HUDEP-2 (cell line): ENCODE measurements at regions not wholly inside any gene's neighbourhood (a gene's known extent, or its start where the extent isn't known, plus 50 kb on each side); places are given as distances from the start of the nearest gene placed in this dataset.
"Not testable (repeated sequence)": the region's sequence is repeated elsewhere in the genome, so short reads cannot be mapped to it uniquely, and the experiment has no call there.

ENCODE experiments used
- DNase-seq, 76 experiments: peaks; one replicate each; lab custom pipeline; 2025; ENCODE audit not compliant: unreplicated experiment in 76 of 76; lab: John Stamatoyannopoulos, UW

GRCh38 chr6:112947507-112947906 lies 600.4 kb downstream of the RFPL4B start:
- DNase-seq, result no peak

DNA sequence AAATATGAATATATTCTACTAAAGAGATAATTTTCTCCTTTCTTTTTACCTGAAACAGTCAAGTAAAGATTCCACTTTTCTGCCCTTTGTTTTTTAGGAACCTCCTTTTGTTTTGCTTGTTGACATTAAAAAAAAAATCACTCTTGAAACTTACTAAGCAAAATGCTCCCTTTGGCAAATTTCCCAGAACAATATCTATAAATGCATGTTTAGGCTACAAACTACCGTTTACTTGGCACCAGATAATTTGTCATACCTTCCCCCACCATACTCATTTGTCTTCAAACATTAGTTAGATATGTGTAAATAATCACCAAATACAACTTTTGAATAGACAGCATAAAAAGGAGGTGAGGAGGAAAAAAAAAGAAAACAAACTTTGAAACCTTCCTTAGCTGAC lies 604.7 kb downstream of the RFPL4B start:
- DNase-seq, result peak in 36 of 76 experiments; percentile 24 to 92 (median 64)

- DNase-seq, result not testable (repeated sequence)
These were observed 608.6 kb downstream of the RFPL4B start for GRCh38 chr6:112955743-112956142.

- DNase-seq, result peak in 56 of 76 experiments; percentile 4 to 90 (median 39)
These were observed 609.8 kb downstream of the RFPL4B start for GRCh38 chr6:112956696-112957535.

DNA sequence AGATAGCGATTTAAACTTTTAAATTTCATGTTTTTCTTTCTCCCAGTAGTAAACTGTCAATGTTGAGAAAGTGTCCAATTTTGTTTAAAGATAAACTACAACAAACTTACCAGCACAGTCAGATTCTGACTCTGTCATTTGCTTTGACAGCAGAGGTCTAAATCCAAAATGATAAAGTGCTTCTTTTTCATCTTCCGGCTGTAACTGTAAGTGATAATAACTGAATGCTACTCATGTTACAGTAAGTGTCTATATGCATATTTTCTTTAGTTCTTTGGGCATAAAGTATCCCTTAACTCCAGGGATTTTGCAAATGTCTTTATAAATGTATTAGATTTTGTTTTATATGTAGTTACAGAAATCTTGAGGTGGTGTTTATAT lies 610.4 kb downstream of the RFPL4B start:
- no peak for DNase-seq

DNA sequence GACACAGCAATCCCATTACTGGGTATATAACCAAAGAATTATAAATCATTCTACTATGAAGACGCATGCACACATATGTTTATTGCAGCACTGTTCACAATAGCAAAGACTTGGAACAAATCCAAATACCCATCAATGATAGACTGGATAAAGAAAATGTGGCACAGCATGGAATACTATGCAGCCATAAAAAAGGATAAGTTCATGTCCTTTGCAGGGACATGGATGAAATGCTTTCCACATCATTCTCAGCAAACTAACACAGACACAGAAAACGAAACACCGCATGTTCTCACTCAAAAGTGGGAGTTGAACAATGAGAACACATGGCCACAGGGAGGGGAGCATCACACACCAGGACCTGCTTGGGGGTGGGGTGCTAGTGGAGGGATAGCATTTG lies 613.0 kb downstream of the RFPL4B start:
- DNase-seq, result not testable (repeated sequence)

GRCh38 chr6:112967974-112968373 lies 620.8 kb downstream of the RFPL4B start:
- DNase-seq, result no peak

GRCh38 chr6:112971651-112972050 lies 624.5 kb downstream of the RFPL4B start:
- no peak for DNase-seq

DNA sequence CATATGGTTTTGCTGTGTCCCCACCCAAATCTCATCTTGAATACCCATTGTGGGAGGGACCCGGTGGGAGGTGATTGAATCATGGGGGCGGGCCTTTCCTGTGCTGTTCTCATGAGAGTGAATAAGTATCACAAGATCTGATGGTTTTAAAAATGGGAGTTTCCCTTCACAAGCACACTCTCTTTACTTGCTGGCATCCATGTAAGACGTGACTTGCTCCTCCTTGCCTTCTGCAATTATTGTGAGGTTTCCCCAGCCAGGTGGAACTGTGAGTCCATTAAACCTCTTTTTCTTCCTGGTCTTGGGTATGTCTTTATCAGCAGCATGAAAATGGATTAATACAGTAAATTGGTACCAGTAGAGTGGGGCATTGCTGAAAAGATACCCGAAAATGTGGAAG lies 627.8 kb downstream of the RFPL4B start:
- not testable (repeated sequence) for DNase-seq

DNA sequence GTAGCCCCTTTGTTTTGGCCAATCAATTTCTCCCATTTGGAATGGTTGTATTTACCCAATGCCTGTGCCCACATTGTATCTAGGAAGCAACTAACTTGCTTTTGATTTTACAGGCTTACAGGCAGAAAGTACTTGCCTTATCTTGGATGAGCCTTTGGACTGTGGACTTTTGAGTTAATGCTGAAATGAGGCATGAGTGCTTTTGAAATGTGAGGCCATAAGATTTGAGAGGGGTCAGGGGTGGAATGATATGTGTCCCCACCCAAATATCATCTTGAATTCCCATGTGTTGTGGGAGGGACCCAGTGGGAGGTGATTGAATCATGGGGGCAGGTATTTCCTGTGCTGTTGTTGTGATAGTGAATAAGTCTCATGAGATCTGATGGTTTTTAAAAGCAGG lies 629.4 kb downstream of the RFPL4B start:
- DNase-seq, result not testable (repeated sequence)

GRCh38 chr6:112979830-112980229 lies 632.7 kb downstream of the RFPL4B start:
- no peak for DNase-seq

DNA sequence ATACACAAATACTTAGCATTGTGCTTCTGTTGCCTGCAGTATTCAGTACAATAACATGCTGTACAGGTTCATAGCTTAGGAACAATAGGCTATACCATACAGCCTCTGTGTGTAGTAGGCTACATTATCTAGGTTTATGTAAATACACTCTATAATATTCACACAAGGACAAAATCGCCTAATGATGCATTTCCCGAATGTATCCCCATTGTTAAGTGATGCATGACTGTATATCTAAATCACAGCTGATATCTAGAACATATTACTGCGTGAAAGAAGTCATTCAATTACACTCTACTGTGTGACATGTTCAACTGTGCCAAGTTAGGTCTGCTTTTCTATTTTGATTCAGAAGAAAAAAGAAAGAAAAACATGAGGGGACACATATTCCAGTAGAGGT lies 633.5 kb downstream of the RFPL4B start:
- DNase-seq, result no peak

DNA sequence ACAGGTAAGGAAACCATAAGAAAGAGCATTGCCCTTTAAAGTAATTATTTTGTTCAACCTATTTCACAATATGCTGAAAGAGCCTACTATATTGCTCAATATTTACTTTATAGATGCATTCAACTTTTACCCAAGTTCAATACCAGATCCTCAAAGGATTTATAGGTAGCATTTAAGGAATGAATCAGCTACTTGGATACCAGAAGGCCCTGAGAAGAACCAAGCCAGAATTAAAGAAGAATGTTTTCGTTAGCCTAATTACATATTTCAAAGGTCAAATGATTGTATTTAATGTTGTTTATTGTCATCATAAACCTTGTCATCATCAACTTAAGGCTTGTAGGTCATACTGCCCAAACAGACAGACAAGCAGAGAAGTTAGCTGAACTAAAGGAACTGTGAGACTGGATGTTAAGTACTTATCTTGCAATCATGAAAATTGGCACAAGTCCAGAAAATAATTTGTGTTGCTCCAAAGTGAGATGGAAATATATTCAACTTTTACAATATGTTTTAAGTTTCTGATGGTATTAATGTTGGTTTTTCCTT lies 636.7 kb downstream of the RFPL4B start:
- no peak for DNase-seq

DNA sequence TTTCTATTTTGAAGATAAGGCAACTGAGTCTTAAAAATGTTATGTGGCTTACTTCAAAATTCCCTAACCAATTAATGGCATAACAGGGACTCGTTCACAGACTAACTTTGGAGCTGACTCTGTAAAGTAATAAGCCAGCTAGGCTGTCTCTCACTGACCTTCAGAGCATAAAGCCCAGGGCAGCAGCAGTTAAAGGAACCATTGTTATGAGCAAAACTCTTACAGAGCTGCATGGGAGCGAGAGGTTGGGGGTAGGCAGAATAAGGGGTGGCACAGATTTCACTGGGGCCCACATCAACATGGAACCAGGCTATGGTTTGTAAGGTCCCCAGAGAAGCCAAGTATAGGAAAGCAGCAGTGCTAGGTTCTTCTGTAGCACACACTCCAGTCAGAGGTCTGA lies 637.8 kb downstream of the RFPL4B start:
- DNase-seq, result no peak

DNA sequence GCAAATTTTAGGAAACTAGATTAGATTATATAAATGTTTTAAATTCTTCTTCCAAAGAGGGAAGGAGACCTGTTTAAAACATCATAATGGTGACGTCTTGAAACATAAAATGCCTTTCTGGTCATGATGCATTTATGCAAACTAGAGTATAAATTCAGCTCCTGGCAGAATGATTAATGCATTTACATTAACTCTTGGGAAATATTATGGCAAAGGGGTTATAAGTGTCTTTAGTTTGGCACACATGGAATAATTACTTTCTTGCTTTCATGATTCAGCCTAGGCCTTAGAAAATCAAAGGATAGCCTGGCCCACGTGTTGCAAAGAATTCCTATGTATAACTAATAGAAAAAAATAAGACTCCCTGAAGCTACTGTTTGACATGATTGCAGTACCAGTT lies 639.2 kb downstream of the RFPL4B start:
- DNase-seq, result no peak

- no peak for DNase-seq
These were observed 641.6 kb downstream of the RFPL4B start for GRCh38 chr6:112988748-112989147.

- no peak for DNase-seq
These were observed 643.8 kb downstream of the RFPL4B start for GRCh38 chr6:112990971-112991370.

DNA sequence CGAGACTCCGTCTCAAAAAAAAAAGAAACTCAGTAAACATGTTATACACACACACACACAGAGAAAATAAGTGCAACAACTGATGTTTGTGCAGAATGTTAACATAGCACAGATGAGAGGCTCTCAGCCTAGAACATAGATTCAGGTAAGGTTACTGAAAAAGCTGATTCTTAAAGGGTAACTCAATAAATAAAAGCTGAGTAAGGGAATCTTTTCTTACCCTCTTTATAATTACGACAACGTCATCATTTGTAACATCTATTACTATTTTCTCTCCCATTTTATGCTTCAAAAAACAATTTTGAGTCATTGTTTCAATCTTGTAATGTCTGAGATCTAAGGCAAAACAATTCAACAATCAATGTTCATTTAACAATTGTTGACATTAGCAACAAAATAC lies 644.8 kb downstream of the RFPL4B start:
- no peak for DNase-seq

GRCh38 chr6:112997421-112998085 lies 650.4 kb downstream of the RFPL4B start:
- DNase-seq, result no peak

DNA sequence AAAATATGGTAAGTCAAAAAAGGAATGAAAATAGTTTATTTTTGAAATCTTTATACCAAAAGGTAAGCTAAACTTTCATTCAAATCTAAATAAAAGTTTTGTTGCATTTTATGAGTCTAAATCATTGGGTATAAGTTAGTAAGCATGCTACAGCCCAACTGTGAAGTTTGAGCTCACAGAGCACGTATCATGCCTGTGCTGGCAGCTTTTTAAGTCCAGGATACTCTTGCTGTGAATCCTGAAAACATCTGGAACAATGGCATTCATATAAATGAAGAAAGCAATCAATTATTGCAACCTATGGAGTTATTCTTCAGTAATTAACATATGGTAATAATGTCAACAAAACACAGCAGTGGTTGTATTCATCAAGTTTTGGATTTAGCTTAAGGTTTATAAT lies 656.9 kb downstream of the RFPL4B start:
- DNase-seq, result no peak

DNA sequence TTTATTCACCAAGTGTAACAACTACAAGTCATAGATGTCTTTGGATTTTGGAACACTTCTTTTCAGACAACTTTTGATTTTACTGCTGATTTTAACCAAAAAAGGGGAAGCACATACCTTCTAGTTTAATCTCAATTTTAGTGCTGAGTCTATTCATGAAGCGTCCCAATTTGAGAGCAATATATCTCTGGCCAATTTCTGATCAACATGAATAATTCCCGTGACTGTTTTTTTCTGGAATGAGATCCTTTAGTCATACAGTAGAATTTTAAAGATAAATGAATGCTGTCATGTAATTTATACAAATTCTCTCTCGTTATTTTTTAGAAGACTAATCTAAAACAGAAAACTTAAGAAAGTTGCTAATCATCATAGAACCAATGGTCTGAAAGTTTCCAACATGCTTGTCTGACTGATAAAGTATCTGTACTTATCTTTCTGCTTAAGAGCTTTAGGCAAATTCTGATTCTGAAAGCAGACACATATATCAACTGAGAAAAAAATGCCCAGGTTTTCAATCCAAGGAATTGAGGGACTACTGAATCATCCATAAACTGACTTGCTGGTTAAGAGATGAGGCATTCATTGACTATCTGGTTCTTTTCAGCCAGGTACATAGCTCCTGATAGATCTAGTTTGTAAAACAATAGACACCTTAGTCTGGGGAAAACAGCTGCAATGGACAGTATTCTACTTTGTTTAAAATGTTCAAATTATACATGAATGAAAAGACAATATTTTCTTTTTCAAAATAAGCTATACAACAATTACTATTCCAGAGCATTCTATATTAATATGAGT lies 657.5 kb downstream of the RFPL4B start:
- DNase-seq, result no peak
